ENCODE measurements at regions not wholly inside any gene's neighbourhood (a gene's known extent, or its start where the extent isn't known, plus 50 kb on each side); places are given as distances from the start of the nearest gene placed in this dataset.

DNA sequence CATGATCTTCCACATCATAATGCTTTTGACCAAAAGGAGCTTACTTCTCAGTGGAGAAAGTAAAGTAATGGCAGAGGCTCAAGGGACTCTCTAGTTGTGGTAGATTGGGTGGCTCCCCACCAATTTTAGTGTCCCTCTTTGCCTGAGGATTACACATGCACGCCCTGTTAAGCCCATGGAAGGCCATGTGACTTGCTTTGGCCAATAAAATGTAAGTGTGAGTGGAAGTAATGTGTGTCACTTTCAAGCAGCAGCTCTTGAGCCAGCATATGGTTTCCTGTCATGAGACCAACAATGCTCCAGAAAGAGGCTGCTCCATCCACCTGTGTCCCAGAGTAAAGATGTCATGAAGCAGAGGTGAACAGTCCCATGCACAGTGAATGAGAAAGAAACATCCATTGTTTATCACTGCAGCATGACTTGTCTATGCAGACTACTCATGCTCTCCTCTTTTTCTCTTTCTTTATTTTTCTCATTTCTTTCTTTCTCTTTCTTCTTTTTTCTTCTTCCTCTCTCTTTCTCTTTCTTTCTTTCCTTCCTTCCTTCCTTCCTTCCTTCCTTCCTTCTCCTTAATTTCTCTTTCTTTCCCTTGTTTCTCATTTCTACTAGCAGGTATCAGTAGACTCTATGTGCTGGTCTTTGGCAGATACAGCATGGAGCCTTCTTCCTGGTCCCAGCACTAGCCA, 57.3 kb upstream of the EGFLAM start:
- ATAC-seq (no peak), DNase-seq (ENCODE audit: low read depth, low spot score) (no peak)
- ChIA-PET CTCF (no interaction called here), POLR2A (no interaction called here)
- H3K36me3 ChIP-seq (ENCODE audit: control insufficient read depth, insufficient read depth, low read length) = no peaks in the 10 kb centered on the region
- peaks cover 19% of the 10 kb centered on the region for H3K27me3 ChIP-seq (ENCODE audit: control insufficient read depth, insufficient read depth, low read length)
- H3K27ac ChIP-seq (ENCODE audit: low read length) = no peak overlapping the region
- BruUV-seq (replicated peaks) = no TSS peak
- no peaks in the 10 kb centered on the region for H3K9me3 ChIP-seq (ENCODE audit: control insufficient read depth, insufficient read depth, low read depth, low read length)
- intact Hi-C loops (cut with micrococcal nuclease; ENCODE audit: unreplicated experiment) = loop anchor here (10.0 kb wide), 1 partner anchor 204 kb away; no protein-coding TSS in a partner anchor
- H3K4me3 ChIP-seq (ENCODE audit: low read depth in 2 of 2, low read length in 2 of 2) = no peak overlapping the region
- in situ Hi-C loops (cut with HindIII; ENCODE audit: low pct_unique_long_range_greater_than_20kb, low sequenced_read_pairs) = no loop called here
- TF ChIP-seq POLR2AphosphoS5 (IDR thresholded peaks at IDR 0.05; ENCODE audit: low read depth, low read length) (no peak), SIN3A (IDR thresholded peaks at IDR 0.05; ENCODE audit: borderline replicate concordance, insufficient read depth, low read depth, low read length) (no peak), TCF7L2 (IDR thresholded peaks at IDR 0.05; ENCODE audit: low read depth, low read length) (no peak), REST (IDR thresholded peaks at IDR 0.05; ENCODE audit: insufficient read depth in 1 of 2, low read depth in 2 of 2, low read length in 1 of 2) (no peak), CTCF (IDR thresholded peaks at IDR 0.05) (no peak)
- H3K4me1 ChIP-seq (ENCODE audit: control insufficient read depth, insufficient read depth, low read length) = no peaks in the 10 kb centered on the region

DNA sequence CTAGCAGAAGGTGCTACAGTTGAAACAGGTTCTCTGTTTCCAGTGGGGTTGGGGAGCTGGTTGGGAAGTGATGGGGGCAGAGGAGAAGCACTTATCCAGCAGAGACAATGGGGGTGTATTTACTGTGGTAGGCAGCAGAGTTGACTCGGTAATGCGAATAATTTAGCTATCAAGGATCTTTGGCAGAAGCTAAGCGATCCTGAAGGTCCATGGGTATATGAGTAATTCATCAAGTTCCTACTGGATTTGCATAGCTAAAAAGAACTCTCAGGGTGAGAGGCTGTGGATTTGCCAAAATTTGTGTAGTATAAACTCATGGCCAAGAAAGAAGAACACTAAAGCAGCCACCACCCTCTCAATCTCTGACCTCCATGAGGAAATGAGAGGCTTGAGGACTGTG, 61.2 kb upstream of the EGFLAM start:
- Histone ChIP-seq H3K4me1 (ENCODE audit: control insufficient read depth, insufficient read depth, low read length) (no peaks in the 10 kb centered on the region), H3K27ac (ENCODE audit: low read length) (no peak overlapping the region), H3K27me3 (ENCODE audit: control insufficient read depth, insufficient read depth, low read length) (peaks cover 21% of the 10 kb centered on the region), H3K4me3 (ENCODE audit: low read depth in 2 of 2, low read length in 2 of 2) (no peak overlapping the region), H3K36me3 (ENCODE audit: control insufficient read depth, insufficient read depth, low read length) (no peaks in the 10 kb centered on the region), H3K9me3 (ENCODE audit: control insufficient read depth, insufficient read depth, low read depth, low read length) (no peaks in the 10 kb centered on the region)
- ChIA-PET POLR2A (no interaction called here), CTCF (no interaction called here)
- DNase-seq (ENCODE audit: low read depth, low spot score) (no peak), ATAC-seq (no peak)
- no TSS peak for BruUV-seq (replicated peaks)
- TF ChIP-seq POLR2AphosphoS5 (IDR thresholded peaks at IDR 0.05; ENCODE audit: low read depth, low read length) (no peak), TCF7L2 (IDR thresholded peaks at IDR 0.05; ENCODE audit: low read depth, low read length) (no peak), REST (IDR thresholded peaks at IDR 0.05; ENCODE audit: insufficient read depth in 1 of 2, low read depth in 2 of 2, low read length in 1 of 2) (no peak), CTCF (IDR thresholded peaks at IDR 0.05) (no peak), SIN3A (IDR thresholded peaks at IDR 0.05; ENCODE audit: borderline replicate concordance, insufficient read depth, low read depth, low read length) (no peak)
- in situ Hi-C loops (cut with HindIII; ENCODE audit: low pct_unique_long_range_greater_than_20kb, low sequenced_read_pairs) = no loop called here
- intact Hi-C loops (cut with micrococcal nuclease; ENCODE audit: unreplicated experiment) = loop anchor here (10.0 kb wide), 1 partner anchor 172 kb away; no protein-coding TSS in a partner anchor
